BJ (cell line): ENCODE measurements at regions not wholly inside any gene's neighbourhood (a gene's known extent, or its start where the extent isn't known, plus 50 kb on each side); places are given as distances from the start of the nearest gene placed in this dataset.

Experiments used
- CTCF ChIA-PET: fragments of 350-600 bp; formaldehyde crosslinking; extraction: SDS; loops from one replicate; lab custom pipeline; 2021; ENCODE audit warnings: antibody characterized with exemption, inconsistent platforms; lab: Yijun Ruan, JAX
- POLR2A ChIA-PET: fragments of 300-600 bp; sonication (Branson Sonifier 250); formaldehyde crosslinking; extraction: SDS; loops from one replicate; lab custom pipeline; 2021; ENCODE audit warnings: antibody characterized with exemption; lab: Charles Lee
- DNase-seq: peaks from one replicate; pipeline ENCODE4 v3.0.0-alpha.2; 2011; ENCODE audit warnings: low read depth
- H3K27me3 ChIP-seq: 2 replicates; pipeline ENCODE4 v1.6.0; 2011; ENCODE audit warnings: low read length; ENCODE audit not compliant: control insufficient read depth, insufficient read depth
- H3K36me3 ChIP-seq: 2 replicates; pipeline ENCODE4 v1.5.1; 2011; ENCODE audit warnings: low read length; ENCODE audit not compliant: control insufficient read depth, insufficient read depth
- H3K4me3 ChIP-seq: 2 replicates; pipeline ENCODE4 v1.5.1; 2011; ENCODE audit warnings: low read depth, mild to moderate bottlenecking, control low read depth, low read length
- TF ChIP-seq, protein P1 (sequence below): IDR thresholded peaks from 2 replicates; pipeline ENCODE4 v1.5.1; 2011; ENCODE audit warnings: low read depth, mild to moderate bottlenecking, control low read depth, inconsistent platforms, low read length, moderate library complexity; ENCODE audit not compliant: insufficient read depth

- POLR2A ChIA-PET = no interaction called here
- TF ChIP-seq, protein P1, sequence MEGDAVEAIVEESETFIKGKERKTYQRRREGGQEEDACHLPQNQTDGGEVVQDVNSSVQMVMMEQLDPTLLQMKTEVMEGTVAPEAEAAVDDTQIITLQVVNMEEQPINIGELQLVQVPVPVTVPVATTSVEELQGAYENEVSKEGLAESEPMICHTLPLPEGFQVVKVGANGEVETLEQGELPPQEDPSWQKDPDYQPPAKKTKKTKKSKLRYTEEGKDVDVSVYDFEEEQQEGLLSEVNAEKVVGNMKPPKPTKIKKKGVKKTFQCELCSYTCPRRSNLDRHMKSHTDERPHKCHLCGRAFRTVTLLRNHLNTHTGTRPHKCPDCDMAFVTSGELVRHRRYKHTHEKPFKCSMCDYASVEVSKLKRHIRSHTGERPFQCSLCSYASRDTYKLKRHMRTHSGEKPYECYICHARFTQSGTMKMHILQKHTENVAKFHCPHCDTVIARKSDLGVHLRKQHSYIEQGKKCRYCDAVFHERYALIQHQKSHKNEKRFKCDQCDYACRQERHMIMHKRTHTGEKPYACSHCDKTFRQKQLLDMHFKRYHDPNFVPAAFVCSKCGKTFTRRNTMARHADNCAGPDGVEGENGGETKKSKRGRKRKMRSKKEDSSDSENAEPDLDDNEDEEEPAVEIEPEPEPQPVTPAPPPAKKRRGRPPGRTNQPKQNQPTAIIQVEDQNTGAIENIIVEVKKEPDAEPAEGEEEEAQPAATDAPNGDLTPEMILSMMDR = no peak
- CTCF ChIA-PET = interaction anchor here (1.4 kb wide), 1 partner anchor 9 kb away, joined by 4 read pairs; no protein-coding TSS in a partner anchor
These were observed 270.3 kb upstream of the SORCS1 start for GRCh38 chr10:107434854-107435253.

DNA sequence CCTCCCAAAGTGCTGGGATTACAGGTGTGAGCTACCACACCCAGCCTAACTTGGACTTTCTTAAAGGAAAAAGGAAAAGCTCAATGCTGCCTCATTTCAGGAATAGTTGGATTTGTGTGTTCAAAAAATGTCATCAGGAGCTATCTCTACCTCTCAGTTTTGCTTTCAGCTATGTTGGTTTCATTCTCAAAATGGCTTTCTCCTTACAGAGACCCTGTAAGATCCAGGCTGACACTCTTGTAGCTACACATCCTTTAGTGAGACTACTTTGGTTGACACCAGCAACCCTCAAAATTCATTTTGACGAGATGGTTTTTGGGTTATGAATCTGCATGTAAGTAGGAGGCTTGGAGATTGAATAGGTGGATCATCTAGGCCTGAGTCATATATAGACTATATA, 269.7 kb upstream of the SORCS1 start:
- Histone ChIP-seq H3K27me3 (no peaks in the 10 kb centered on the region), H3K36me3 (no peaks in the 10 kb centered on the region), H3K4me3 (no peak overlapping the region)
- no peak for DNase-seq
- TF ChIP-seq, protein P1 = no peak
- CTCF ChIA-PET = interaction anchor here (1.4 kb wide), 1 partner anchor 10 kb away, joined by 4 read pairs; no protein-coding TSS in a partner anchor
- POLR2A ChIA-PET = no interaction called here

More at GRCh38 chr10:107434854-107435253, 270.3 kb upstream of the SORCS1 start:
- Histone ChIP-seq H3K36me3 (no peaks in the 10 kb centered on the region), H3K27me3 (no peaks in the 10 kb centered on the region), H3K4me3 (no peak overlapping the region)
- DNase-seq = no peak

GRCh38 chr10:107433605-107434004, 269.1 kb upstream of the SORCS1 start:
- TF ChIP-seq, protein P1 = no peak
- POLR2A ChIA-PET = no interaction called here
- H3K4me3 ChIP-seq = no peak overlapping the region
- H3K36me3 ChIP-seq = no peaks in the 10 kb centered on the region
- CTCF ChIA-PET = no interaction called here
- DNase-seq = no peak
- H3K27me3 ChIP-seq = no peaks in the 10 kb centered on the region

DNA sequence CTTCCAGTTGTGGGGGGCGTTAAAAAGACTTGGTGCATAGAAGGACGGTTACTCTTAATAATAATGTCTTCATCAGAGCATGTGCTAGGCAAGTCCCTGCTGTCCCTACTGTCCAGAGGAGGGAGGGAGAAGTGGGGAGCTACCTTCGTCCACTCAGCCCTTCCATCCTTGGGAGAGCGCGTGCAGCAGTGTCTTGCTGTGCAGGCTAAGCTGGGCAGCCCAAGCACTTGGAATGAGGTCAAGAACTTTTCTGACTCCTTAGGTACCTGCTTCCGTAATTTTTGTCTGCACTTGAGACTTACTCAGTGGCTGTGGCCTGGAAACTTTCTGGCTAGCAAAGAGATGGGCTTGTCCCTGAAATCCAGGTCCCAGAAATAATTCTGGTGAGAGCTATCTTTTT, 265.9 kb upstream of the SORCS1 start:
- TF ChIP-seq, protein P1 = no peak
- POLR2A ChIA-PET = no interaction called here
- Histone ChIP-seq H3K36me3 (no peaks in the 10 kb centered on the region), H3K4me3 (no peak overlapping the region), H3K27me3 (no peaks in the 10 kb centered on the region)
- no peak for DNase-seq
- CTCF ChIA-PET = interaction anchor here (0.6 kb wide), 1 partner anchor 977 kb away, joined by 4 read pairs; no protein-coding TSS in a partner anchor

DNA sequence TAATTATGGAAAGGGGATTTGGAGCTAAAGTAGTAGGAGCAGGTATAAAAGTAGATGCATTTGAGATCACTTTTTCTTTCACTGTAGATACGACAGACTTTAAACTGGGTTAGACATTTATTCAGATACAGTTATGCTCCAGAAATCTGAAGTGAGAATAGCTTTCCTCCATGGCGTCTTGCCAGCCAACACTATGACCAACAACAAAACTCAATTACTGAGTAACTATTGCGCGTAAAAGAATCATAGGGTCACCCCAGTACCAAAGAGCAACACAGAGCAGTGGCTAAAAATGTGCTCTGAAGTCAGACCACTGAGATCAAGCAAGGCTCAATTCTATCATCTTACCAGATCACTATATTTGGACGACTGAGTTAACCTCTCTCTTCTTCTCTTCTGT, 262.5 kb upstream of the SORCS1 start:
- DNase-seq = no peak
- no peaks in the 10 kb centered on the region for H3K27me3 ChIP-seq
- TF ChIP-seq, protein P1 = no peak
- no peaks in the 10 kb centered on the region for H3K36me3 ChIP-seq
- CTCF ChIA-PET = no interaction called here
- POLR2A ChIA-PET = no interaction called here
- no peak overlapping the region for H3K4me3 ChIP-seq
